Activated T-helper 17 cell treated with anti-CD3 and anti-CD28 coated beads, Interleukin-2, amount 50 U/mL, for 72 hours (primary cell): ENCODE measurements at regions not wholly inside any gene's neighbourhood (a gene's known extent, or its start where the extent isn't known, plus 50 kb on each side); places are given as distances from the start of the nearest gene placed in this dataset.

ENCODE experiments used
- ATAC-seq: fragments of 150-1000 bp; cut with Tn5 transposase; replicated peaks from 2 replicates; pipeline ENCODE4 v1.10.0; 2021; ENCODE audit warnings: mild to moderate bottlenecking, moderate library complexity
- H3K27ac Mint-ChIP-seq: one replicate; pipeline ENCODE4 v1.8.0; 2022; ENCODE audit warnings: mixed read lengths
- H3K27me3 Mint-ChIP-seq: one replicate; pipeline ENCODE4 v1.8.0; 2022; ENCODE audit warnings: mixed read lengths
- H3K36me3 Mint-ChIP-seq: one replicate; pipeline ENCODE4 v1.8.0; 2022; ENCODE audit warnings: low read depth, mild to moderate bottlenecking, mixed read lengths
- H3K4me1 Mint-ChIP-seq: one replicate; pipeline ENCODE4 v1.8.0; 2022; ENCODE audit warnings: mixed read lengths
- H3K4me3 Mint-ChIP-seq: one replicate; pipeline ENCODE4 v1.8.0; 2022; ENCODE audit warnings: mild to moderate bottlenecking, mixed read lengths
- H3K9me3 Mint-ChIP-seq: one replicate; pipeline ENCODE4 v1.8.0; 2022; ENCODE audit warnings: mixed read lengths

- H3K4me3 Mint-ChIP-seq = no peak overlapping the region
- no peaks in the 10 kb centered on the region for H3K4me1 Mint-ChIP-seq
- no peak for ATAC-seq
- H3K9me3 Mint-ChIP-seq = no peaks in the 10 kb centered on the region
- no peaks in the 10 kb centered on the region for H3K36me3 Mint-ChIP-seq
- no peak overlapping the region for H3K27ac Mint-ChIP-seq
- H3K27me3 Mint-ChIP-seq = peaks cover 6% of the 10 kb centered on the region
These were observed 175.9 kb upstream of the GYPC start for GRCh38 chr2:126480033-126480432.

- H3K9me3 Mint-ChIP-seq = no peaks in the 10 kb centered on the region
- ATAC-seq = no peak
- H3K4me3 Mint-ChIP-seq = no peak overlapping the region
- H3K4me1 Mint-ChIP-seq = no peaks in the 10 kb centered on the region
- H3K27me3 Mint-ChIP-seq = peaks cover 6% of the 10 kb centered on the region
- no peak overlapping the region for H3K27ac Mint-ChIP-seq
- no peaks in the 10 kb centered on the region for H3K36me3 Mint-ChIP-seq
These were observed 173.1 kb upstream of the GYPC start for GRCh38 chr2:126482582-126483464.

- Mint-ChIP-seq H3K27ac (no peak overlapping the region), H3K36me3 (peaks cover 6% of the 10 kb centered on the region), H3K27me3 (peaks cover 33% of the 10 kb centered on the region)
These were observed 161.4 kb upstream of the GYPC start for GRCh38 chr2:126494593-126494992.

GRCh38 chr2:126495189-126495588 is 160.8 kb upstream of the GYPC start:
- Mint-ChIP-seq H3K27ac (no peak overlapping the region), H3K9me3 (peaks cover 10% of the 10 kb centered on the region), H3K27me3 (peaks cover 33% of the 10 kb centered on the region), H3K4me1 (no peaks in the 10 kb centered on the region), H3K4me3 (no peak overlapping the region), H3K36me3 (peaks cover 6% of the 10 kb centered on the region)
- no peak for ATAC-seq

More at GRCh38 chr2:126494593-126494992, 161.4 kb upstream of the GYPC start:
- H3K4me1 Mint-ChIP-seq = no peaks in the 10 kb centered on the region
- peaks cover 10% of the 10 kb centered on the region for H3K9me3 Mint-ChIP-seq
- no peak for ATAC-seq
- no peak overlapping the region for H3K4me3 Mint-ChIP-seq

- peaks cover 6% of the 10 kb centered on the region for H3K36me3 Mint-ChIP-seq
- peak; percentile 78 for ATAC-seq
- H3K27ac Mint-ChIP-seq = peak overlapping the region; percentile 78
- H3K4me3 Mint-ChIP-seq = no peak overlapping the region
- no peaks in the 10 kb centered on the region for H3K4me1 Mint-ChIP-seq
- H3K9me3 Mint-ChIP-seq = peaks cover 10% of the 10 kb centered on the region
- H3K27me3 Mint-ChIP-seq = peaks cover 35% of the 10 kb centered on the region
These were observed 159.5 kb upstream of the GYPC start for GRCh38 chr2:126496493-126496892.

- Mint-ChIP-seq H3K4me3 (no peak overlapping the region), H3K9me3 (no peaks in the 10 kb centered on the region), H3K27me3 (peaks cover 13% of the 10 kb centered on the region), H3K4me1 (no peaks in the 10 kb centered on the region), H3K27ac (no peak overlapping the region), H3K36me3 (no peaks in the 10 kb centered on the region)
- ATAC-seq = no peak
These were observed 152.5 kb upstream of the GYPC start for GRCh38 chr2:126503476-126503875.

GRCh38 chr2:126504949-126505348 is 151.0 kb upstream of the GYPC start:
- no peak for ATAC-seq
- no peak overlapping the region for H3K4me3 Mint-ChIP-seq
- peaks cover 8% of the 10 kb centered on the region for H3K27me3 Mint-ChIP-seq
- no peaks in the 10 kb centered on the region for H3K36me3 Mint-ChIP-seq
- no peaks in the 10 kb centered on the region for H3K9me3 Mint-ChIP-seq
- H3K4me1 Mint-ChIP-seq = no peaks in the 10 kb centered on the region
- H3K27ac Mint-ChIP-seq = no peak overlapping the region

GRCh38 chr2:126506786-126507185 is 149.2 kb upstream of the GYPC start:
- ATAC-seq = no peak
- H3K27me3 Mint-ChIP-seq = peaks cover 5% of the 10 kb centered on the region
- no peak overlapping the region for H3K27ac Mint-ChIP-seq
- H3K9me3 Mint-ChIP-seq = no peaks in the 10 kb centered on the region
- H3K4me1 Mint-ChIP-seq = no peaks in the 10 kb centered on the region
- H3K36me3 Mint-ChIP-seq = no peaks in the 10 kb centered on the region
- no peak overlapping the region for H3K4me3 Mint-ChIP-seq

GRCh38 chr2:126507425-126507911 is 148.5 kb upstream of the GYPC start:
- H3K27ac Mint-ChIP-seq = no peak overlapping the region
- no peak overlapping the region for H3K4me3 Mint-ChIP-seq
- no peaks in the 10 kb centered on the region for H3K9me3 Mint-ChIP-seq
- ATAC-seq = peak; percentile 19
- no peaks in the 10 kb centered on the region for H3K4me1 Mint-ChIP-seq
- peaks cover 8% of the 10 kb centered on the region for H3K27me3 Mint-ChIP-seq
- H3K36me3 Mint-ChIP-seq = no peaks in the 10 kb centered on the region

GRCh38 chr2:126510356-126510755 is 145.6 kb upstream of the GYPC start:
- no peaks in the 10 kb centered on the region for H3K9me3 Mint-ChIP-seq
- no peaks in the 10 kb centered on the region for H3K4me1 Mint-ChIP-seq
- H3K27ac Mint-ChIP-seq = no peak overlapping the region
- peaks cover 9% of the 10 kb centered on the region for H3K27me3 Mint-ChIP-seq
- H3K36me3 Mint-ChIP-seq = no peaks in the 10 kb centered on the region
- H3K4me3 Mint-ChIP-seq = no peak overlapping the region
- no peak for ATAC-seq

- peaks cover 9% of the 10 kb centered on the region for H3K27me3 Mint-ChIP-seq
- no peak overlapping the region for H3K4me3 Mint-ChIP-seq
- H3K36me3 Mint-ChIP-seq = no peaks in the 10 kb centered on the region
- H3K9me3 Mint-ChIP-seq = no peaks in the 10 kb centered on the region
- H3K4me1 Mint-ChIP-seq = no peaks in the 10 kb centered on the region
- H3K27ac Mint-ChIP-seq = no peak overlapping the region
- no peak for ATAC-seq
These were observed 145.0 kb upstream of the GYPC start for GRCh38 chr2:126510960-126511359.

- no peak overlapping the region for H3K4me3 Mint-ChIP-seq
- H3K9me3 Mint-ChIP-seq = no peaks in the 10 kb centered on the region
- H3K27me3 Mint-ChIP-seq = peaks cover 9% of the 10 kb centered on the region
- no peaks in the 10 kb centered on the region for H3K36me3 Mint-ChIP-seq
- ATAC-seq = no peak
- no peaks in the 10 kb centered on the region for H3K4me1 Mint-ChIP-seq
- no peak overlapping the region for H3K27ac Mint-ChIP-seq
These were observed 143.9 kb upstream of the GYPC start for GRCh38 chr2:126512026-126512425.

GRCh38 chr2:126513033-126513432 is 142.9 kb upstream of the GYPC start:
- no peak overlapping the region for H3K27ac Mint-ChIP-seq
- no peaks in the 10 kb centered on the region for H3K4me1 Mint-ChIP-seq
- peaks cover 12% of the 10 kb centered on the region for H3K27me3 Mint-ChIP-seq
- ATAC-seq = no peak
- no peaks in the 10 kb centered on the region for H3K36me3 Mint-ChIP-seq
- no peaks in the 10 kb centered on the region for H3K9me3 Mint-ChIP-seq
- H3K4me3 Mint-ChIP-seq = no peak overlapping the region

GRCh38 chr2:126515471-126515870 is 140.5 kb upstream of the GYPC start:
- H3K4me3 Mint-ChIP-seq = no peak overlapping the region
- peaks cover 15% of the 10 kb centered on the region for H3K27me3 Mint-ChIP-seq
- no peak for ATAC-seq
- no peak overlapping the region for H3K27ac Mint-ChIP-seq
- H3K9me3 Mint-ChIP-seq = no peaks in the 10 kb centered on the region
- no peaks in the 10 kb centered on the region for H3K36me3 Mint-ChIP-seq
- H3K4me1 Mint-ChIP-seq = no peaks in the 10 kb centered on the region

GRCh38 chr2:126518196-126518595 is 137.8 kb upstream of the GYPC start:
- H3K27me3 Mint-ChIP-seq = peaks cover 20% of the 10 kb centered on the region
- H3K9me3 Mint-ChIP-seq = no peaks in the 10 kb centered on the region
- no peak overlapping the region for H3K4me3 Mint-ChIP-seq
- no peaks in the 10 kb centered on the region for H3K4me1 Mint-ChIP-seq
- ATAC-seq = no peak
- no peaks in the 10 kb centered on the region for H3K36me3 Mint-ChIP-seq
- H3K27ac Mint-ChIP-seq = no peak overlapping the region
